NCI-H2081 (cell line): ENCODE measurements at regions not wholly inside any gene's neighbourhood (a gene's known extent, or its start where the extent isn't known, plus 50 kb on each side); places are given as distances from the start of the nearest gene placed in this dataset.

ENCODE experiments used
- DNase-seq, 2 experiments: peaks; one replicate each; lab custom pipeline; 2025; lab: John Stamatoyannopoulos, UW

DNA sequence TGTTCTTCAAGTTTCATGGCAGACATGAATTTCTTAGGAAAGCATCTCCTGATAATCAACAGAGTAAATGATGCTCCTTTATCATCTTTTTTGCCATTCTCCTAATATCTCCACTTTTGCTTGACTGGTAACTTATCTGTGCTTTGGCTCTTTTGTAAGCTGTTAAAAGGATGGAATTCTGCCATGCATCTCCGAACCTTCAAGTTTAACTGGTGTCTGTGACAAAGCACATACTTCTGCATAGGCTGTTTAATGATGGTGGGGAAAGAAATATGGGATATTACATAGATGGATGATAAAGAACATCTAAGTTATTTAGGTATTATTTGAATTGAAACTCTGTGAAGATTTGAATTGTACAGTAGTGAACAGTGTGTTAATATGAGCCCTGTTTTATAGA lies 866.9 kb upstream of the SLITRK1 start:
- DNase-seq = no peak

GRCh38 chr13:84745051-84745551 lies 862.8 kb upstream of the SLITRK1 start:
- DNase-seq = no peak

DNA sequence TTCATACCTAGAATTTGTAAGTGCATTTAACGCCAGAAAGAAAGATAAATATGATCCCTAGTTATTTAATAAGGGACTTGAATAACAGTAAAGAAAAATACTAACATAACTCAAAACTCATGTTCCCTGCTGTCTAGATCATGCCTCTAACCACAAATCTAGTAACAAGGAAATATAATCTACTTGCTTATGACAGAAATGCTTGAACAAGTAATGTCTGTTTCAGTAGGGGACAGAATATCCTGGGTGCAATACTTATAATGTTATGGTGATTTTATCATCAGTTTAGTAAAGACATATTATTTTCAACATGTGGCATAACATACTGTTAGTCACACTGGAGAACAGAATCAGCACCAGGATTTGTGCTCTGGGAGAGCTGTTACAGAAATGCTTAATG lies 861.9 kb upstream of the SLITRK1 start:
- no peak for DNase-seq

DNA sequence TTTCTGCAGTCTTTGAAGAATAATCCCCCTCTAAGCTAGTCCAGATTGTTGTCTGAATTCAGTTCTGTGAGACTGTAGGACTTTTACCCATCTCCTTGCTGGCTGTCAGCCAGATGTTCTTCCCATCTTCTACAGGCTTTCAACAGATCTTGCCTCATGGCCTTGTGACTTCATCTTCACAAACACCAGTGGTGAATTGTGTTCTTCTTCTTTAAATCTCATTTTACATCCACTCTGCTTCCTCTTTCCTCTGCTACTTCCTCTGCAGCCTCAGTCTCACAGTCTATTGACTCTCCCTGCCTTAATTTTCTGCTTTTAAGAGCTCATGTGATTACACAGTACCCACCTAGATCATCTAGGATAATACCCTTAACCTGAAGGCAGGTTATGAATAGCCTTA lies 859.0 kb upstream of the SLITRK1 start:
- DNase-seq = no peak

DNA sequence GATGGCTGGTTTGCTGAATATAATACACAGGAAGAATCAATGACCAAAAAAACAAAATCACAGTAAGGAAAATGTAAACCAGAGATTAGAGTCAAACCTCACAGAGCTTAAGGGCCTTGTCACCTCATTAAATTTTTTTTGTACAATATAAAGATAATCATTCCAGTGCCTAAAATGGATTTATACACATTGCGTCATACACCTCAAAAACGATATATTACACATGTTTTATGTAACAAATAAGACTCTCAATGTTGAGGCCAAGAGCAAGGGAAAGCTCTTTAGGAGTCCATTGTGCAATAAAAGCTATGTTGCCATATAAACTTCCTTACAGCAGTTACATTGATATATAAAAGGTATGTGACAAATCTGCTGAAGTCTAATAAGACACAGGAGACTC lies 856.7 kb upstream of the SLITRK1 start:
- no peak for DNase-seq

DNA sequence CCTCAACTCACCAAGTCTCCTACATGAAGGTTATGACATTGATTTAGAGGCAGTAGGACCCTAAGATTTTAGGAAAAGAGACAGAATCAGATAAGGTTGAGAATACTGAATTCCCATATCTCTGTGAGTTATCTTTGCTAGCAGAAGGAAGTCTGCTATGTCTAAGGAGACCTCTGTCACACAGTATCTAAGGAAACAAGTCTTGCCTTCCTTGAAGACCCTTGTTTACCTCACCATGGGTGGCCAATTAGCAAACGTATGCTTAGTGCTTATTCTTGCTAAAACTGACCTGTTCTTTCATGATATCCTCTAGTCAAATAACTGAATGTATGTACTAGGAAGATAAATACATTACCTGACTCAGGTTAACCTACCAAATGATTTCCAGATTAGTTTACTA lies 855.4 kb upstream of the SLITRK1 start:
- DNase-seq = no peak

- no peak for DNase-seq
These were observed 848.1 kb upstream of the SLITRK1 start for GRCh38 chr13:84730376-84730775.

DNA sequence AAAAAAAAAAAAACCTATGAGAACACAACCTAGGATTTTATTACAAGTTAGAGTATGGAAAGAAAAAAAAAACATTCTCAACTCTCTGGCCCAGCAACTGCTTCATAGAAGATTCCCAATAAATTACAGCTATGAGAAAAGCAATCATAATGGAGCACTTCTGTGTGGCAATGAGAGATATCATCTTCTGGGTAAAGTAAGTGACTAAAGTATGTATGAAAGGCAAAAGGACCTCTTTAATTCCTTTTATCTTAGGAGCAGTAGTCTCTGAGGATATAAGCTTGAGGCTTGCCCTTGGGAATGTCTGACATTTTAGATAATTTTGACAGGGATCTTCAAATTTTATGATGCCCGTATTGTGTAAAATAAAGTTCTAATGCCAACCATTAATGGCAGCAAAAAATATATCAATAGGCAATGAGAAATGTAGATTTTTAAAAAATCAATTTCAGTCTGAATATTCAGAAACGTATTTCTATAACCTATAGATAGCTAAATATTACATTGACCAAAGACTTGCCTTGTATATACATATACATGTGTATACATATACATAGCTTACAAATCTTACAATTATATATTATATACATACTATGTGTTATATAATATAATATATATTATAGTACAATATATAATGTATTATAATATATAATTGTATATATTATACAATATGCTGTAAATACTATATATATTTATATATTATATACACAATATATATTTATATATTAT lies 823.9 kb upstream of the SLITRK1 start:
- no peak for DNase-seq

GRCh38 chr13:84702174-84702573 lies 819.9 kb upstream of the SLITRK1 start:
- no peak for DNase-seq

DNA sequence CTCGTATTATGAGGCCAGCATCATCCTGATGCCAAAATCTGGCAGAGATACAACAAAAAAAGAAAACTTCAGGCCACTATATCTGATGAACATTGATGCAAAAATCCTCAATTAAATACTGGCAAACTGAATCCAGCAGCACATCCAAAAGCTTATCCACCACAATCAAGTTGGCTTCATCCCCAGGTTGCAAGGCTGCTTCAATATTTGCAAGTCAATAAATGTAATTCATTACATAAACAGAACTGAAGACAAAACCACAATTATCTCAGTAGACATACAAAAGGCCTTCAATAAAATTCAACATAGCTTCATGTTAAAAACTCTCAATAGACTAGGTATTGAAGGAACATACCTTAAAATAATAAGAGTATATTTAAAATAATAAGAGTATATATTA lies 815.3 kb upstream of the SLITRK1 start:
- DNase-seq = peak; percentile 3 to 65

DNA sequence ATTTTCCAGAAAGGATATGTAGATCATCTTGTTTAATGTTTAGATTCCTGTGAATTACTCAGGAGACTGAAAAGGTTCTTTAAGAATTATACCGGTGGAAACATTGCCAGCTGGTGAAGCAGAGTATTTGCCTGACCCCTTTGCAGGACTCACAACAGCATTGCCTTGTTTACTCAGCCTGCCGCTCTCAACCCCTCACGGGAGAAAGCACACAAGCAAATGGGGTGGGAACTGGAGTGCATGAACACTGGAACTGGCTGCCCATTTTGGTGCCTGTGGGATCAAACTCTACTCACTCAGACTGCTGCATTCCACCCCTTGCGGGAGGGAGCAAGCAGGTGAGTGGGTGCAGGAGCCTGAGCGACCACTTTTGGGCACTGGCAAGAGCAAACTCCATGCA lies 804.7 kb upstream of the SLITRK1 start:
- no peak for DNase-seq

- no peak for DNase-seq
These were observed 804.2 kb upstream of the SLITRK1 start for GRCh38 chr13:84686458-84686857.

- DNase-seq = no peak
These were observed 802.5 kb upstream of the SLITRK1 start for GRCh38 chr13:84684804-84685203.

DNA sequence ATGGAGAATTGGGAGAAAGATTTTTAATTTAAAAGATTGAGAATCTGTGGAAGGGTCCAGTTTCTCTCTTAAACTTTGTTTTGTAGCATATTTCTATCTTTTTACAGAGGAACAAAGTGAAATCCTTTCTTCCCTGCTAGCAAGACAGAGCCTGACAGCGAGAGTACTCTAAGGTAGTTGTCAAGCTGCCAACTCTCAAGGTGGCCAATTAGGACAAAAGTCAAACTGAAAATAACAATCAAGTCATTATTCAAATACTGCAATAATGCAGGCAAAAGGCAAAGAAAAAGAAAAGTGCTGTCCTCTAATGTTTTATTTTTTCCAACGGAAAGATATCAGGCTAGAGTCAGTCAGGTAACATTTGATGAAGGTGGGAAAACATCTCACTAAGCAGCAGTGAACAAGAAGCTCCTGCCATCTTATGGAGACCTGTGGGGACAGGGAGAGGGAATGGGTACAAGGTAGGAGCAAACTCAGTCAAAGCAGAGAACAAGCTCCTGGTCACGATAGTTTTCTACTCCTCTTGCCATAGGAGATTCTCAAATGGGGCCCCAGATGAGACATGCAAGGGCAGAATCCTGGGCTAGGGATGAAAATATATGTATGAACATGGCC lies 801.9 kb upstream of the SLITRK1 start:
- DNase-seq = no peak

GRCh38 chr13:84683448-84683847 lies 801.2 kb upstream of the SLITRK1 start:
- DNase-seq = no peak

- no peak for DNase-seq
These were observed 795.6 kb upstream of the SLITRK1 start for GRCh38 chr13:84677836-84678235.

GRCh38 chr13:84672616-84673015 lies 790.3 kb upstream of the SLITRK1 start:
- no peak for DNase-seq

DNA sequence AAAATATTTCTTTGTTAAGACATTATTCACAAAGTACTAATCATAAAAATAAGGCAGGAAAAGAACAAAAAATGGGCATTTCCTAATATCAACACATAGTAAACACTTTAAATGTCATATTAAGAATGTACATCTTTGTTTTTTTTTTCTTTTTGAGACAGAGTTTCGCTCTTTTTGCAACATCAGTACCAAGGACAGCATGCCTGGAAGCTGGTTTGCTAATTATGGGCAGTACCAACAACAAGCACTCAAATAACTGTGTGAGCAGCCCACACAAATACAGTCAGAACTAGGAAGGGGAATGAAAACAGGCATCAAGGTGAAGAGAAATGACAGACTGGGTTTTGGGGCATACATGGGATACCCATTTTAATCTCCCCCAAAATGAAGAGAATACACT lies 788.0 kb upstream of the SLITRK1 start:
- no peak for DNase-seq

- DNase-seq = no peak
These were observed 786.4 kb upstream of the SLITRK1 start for GRCh38 chr13:84668637-84669036.

- DNase-seq = no peak
These were observed 780.2 kb upstream of the SLITRK1 start for GRCh38 chr13:84662491-84662890.

DNA sequence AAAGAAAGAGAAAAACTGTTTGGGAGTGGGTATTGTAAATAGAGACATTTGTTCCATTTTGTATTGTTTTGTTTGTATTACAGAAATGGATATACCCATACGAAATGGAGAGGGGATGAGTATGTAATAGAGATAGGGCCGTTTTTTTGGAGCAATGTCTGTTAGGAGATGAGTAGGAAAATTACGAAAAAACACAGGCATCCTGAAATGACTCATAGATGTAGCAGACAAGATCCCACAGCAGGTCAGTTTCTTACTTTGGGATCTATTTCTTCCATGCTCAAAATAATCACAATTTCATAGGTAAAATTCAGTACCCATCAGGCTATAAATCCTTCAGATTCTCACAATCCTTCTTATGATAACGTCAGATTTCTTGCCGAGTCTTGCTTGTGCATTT lies 779.4 kb upstream of the SLITRK1 start:
- DNase-seq = no peak

DNA sequence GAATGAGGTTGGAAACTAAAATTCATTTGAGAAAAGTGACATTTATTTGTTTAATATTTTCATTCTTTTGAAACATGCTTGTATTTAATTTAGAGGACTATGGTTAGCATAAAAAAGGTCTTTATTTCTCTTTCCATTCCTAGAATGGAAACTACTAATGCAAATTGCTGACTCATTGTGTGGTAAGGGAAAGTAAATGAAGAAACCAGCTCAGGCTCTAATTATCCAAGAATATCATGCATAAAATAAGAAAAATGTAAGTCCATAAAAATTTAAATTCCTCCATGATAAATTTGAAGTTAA lies 777.0 kb upstream of the SLITRK1 start:
- DNase-seq = no peak

DNA sequence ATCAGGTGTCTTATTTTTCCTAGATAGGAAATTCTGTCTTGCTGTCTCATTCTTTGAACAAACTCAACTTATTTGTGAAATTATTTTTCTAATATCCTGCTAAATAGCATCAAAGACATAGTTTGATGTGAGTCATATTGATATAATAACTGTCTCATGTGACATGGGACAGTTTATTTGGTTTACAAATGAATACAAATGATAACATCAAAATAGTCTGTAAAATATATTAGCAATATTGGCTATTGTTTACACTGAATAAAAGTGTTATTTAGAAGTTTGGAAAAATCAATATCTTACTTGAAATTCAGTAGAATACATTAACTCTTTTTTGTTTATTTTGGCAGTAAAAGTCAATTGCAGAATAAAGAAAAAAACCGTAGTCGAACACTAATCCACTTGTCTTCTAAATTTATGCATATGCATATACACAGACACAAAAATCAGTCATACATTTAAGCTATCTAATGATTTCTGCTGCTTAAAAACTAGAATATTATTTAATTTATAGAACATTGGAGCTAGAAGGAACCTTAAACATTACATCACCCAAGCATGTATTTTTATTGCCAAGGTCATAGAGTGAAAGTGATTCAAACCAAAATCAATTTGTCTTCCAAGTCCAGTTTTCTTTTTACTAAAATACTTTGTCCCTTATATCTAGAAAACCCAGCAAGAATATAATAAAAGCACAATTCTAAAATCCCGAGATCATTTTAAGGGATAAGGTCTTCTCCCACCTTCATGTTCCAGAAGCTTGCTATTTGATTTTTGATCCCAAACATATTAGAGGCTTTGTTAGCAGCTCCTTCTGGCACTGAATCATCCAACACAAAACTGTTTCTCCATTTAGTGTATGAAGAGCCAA lies 776.5 kb upstream of the SLITRK1 start:
- no peak for DNase-seq
